GM04504 (cell line): ENCODE measurements at regions not wholly inside any gene's neighbourhood (a gene's known extent, or its start where the extent isn't known, plus 50 kb on each side); places are given as distances from the start of the nearest gene placed in this dataset.
"Not testable (repeated sequence)": the region's sequence is repeated elsewhere in the genome, so short reads cannot be mapped to it uniquely, and the experiment has no call there.

Experiments
- DNase-seq: peaks from one replicate; pipeline ENCODE4 v3.0.0-alpha.2; 2012; ENCODE audit warnings: low read depth

DNA sequence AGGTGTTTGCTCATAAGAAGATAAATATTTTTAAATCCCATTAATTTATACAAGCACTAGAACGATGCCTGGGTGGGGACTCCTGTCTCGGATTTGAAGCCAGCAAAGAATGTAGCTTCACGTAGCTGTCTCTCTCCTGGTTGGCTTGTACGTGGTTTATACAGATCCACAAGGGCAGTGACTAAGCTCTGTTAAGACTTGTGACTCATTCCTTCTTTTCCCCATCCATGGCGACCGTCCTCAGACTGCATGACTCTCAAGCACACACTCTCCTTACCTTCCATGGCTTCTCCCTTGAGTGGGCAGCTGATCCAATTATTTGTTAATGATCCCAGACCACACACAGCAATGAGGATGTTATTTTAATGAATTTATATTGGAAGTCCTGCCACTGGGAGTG lies 679.7 kb upstream of the SOX9 start:
- peak; percentile 48 for DNase-seq

DNA sequence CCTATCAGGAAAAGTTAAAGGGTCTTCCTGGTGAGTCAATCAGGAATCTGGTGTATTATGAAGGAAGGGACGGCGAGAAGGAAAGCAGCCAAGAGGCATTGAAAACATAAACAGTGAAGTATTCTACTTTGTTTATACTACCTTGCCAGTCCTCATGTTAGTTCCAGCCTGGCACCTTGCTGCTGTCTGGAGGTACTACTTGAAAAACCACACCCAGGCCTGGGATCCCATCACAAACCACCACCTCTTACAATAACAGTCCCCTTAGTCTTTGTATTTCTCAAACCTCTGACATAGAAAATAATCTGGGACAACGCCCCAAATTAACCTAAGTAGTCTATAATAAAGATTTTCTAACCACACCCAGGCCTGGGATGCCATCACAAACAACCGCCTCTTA lies 676.7 kb upstream of the SOX9 start:
- no peak for DNase-seq

DNA sequence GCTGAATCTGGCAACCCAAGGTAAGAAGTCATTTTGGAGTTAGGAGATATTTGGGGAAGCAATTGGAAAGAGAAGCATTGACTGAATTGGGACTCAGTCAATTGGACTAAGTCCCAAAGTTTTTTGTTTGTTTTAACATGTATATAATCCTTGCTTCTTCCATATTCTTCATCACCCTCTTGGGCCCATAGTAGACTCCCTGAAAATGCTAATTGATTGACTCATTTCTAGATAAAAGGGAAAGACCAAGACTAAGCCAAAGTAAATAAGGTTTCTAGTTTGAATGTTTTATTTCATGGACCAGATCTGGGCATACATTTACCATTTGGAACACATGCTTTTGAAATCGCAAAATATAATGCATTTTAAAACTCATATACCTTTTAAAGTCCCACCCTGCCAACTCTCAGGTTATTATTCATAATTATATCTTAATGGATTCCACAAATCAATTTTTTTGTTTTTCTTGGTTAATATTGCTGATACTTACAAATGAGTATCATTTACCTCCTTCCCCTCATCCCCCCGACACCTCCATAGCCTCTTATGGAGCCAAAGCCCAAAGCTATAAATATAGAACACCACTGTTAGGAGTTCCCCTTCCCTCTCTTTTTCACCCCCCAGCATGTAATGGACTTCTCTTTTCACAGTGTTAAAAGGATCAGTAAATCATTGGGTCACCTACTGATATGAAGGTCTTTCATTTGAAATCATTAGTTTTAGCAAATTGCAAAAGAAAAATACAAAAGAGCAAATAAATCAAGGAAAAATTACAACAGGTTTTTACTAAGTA lies 674.0 kb upstream of the SOX9 start:
- DNase-seq: no peak

DNA sequence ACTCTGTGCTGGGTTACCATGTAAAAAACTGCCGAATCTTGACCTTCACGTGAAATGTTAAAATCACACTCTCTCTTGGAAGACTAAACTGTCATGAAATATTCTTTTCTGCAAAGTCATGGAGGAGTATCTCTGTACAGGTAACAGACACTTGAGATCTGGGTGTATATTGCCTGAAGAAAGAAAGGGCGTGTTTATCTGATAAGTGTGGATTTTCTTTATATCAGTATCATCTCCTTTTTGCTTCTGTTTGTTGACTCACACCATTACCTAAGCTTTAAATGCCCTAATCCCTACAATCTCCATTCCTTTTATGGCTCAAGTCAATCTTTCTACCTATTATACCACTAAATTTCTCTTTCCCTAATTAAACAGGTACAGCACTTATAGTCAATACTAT lies 673.2 kb upstream of the SOX9 start:
- DNase-seq: no peak

DNA sequence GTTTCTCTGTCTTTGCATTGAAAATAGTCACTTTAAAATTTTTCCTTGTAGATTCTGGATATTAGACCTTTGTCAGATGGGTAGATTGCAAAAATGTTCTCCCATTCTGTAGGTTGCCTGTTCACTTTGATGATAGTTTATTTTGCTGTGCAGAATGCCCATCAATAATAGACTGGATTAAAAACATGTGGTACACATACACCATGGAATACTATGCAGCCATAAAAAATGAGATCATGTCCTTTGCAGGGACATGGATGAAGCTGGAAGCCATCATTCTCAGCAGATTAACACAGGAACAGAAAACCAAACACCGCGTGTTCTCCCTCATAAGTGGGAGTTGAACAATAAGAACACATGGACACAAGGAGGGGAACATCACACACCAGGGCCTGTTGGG lies 670.2 kb upstream of the SOX9 start:
- DNase-seq: not testable (repeated sequence)

DNA sequence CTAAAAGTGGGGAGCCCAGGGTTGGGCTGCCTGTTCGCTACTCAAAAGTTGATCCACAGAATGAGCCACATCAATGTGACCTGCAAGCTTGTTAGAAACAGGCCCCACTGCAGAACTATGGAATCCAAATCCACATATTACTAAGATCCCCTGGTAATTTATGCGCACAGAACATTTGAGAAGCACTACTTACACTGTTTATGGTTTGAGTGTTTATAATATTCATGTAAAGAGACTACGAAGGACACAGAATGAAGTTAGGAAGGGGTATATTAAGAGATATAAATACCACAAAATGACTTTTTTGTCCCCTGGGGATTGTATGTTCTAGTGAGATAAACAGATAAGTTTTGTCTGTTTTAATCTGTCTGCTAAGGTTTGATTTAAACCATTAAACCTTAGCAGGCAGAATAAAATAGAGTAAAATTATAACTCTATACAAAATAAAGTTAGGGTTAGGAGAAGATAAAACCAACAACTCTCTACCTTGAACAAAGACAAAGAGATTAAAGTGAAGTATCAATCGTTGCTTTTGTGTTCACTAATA lies 666.9 kb upstream of the SOX9 start:
- no peak for DNase-seq

DNA sequence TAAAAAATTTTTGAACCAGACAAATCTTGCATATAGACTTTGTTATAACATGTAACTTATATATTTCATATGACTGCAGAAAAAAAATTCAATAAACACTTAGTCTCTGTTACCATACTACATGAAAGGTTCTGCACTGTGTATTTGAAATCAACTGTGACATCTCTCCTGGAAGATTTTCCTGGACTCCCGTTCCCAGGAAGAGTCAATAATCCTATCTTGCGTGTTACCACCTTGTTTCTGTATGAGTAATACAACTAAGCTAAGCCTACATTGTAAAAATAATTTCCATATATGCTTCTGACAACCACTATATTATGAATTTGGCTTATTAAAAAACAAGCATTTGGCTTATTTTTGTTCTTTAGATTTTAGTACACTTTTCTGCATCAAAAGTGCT lies 665.6 kb upstream of the SOX9 start:
- DNase-seq: no peak

DNA sequence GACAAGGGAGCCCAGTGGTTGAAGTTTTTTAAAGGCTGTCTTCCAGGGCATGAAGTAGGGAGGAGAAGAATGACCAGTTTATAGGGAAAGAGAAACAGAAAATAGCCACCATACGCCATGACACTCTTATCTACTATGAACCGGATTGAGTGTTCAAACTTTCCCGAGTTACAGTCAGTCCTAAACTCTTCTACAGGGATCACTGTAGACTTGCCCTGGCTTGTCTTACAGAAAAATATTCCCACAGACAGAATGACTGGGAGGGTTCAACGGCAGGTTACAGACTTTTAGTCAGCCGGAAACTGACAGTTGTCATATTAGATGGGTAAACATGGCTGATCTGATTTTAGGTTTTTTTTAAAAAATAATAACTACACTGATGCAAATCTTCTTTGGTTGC lies 662.5 kb upstream of the SOX9 start:
- DNase-seq: no peak

DNA sequence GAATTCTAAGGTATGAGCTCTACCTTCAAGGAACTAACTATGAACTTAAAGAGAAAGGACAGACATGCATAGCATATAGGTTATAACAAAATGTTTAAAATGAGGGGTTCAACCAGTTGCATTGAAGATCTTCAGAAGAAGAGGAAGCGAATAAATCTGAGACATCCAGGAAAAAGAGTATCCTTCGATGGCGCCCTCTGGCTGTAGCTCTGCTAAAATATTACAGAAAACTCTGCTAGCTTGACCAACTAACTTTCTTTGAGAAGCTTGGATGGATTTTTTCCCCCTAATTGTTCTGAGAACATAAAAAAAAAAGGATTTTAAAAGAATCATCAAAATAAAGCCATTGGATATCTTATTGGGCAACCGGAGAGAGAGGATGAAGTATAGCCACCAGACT lies 659.9 kb upstream of the SOX9 start:
- no peak for DNase-seq

DNA sequence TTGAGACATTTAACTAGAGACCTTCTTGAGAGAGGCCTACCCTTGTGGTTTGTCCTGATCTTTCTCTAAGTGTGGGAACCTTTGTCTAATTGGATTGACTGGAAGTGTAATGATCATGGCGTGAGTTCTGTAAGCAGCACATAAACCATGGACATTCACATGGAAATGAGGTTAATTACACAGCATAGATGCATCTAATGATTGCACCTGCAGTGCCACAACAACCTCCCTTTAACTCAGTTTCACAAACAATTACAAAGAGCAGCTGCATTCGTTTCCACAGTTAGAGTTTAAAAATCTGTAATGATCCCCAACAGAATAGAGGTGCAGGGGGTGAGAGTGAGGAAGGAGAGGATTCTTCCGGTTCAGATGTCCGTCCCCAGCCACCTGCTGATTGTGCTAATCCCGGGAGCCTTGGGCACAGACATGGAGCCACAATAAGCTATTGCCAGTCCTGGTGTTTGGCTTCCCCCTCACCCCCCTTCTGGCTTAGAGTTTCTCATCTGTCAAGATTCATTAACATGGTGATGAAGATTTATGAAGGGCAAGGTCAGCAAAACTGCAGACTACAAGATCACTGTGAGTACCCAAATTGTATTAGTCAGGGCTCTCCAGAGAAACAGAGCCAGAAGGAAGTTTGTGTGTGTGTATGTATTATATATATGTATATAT lies 659.2 kb upstream of the SOX9 start:
- DNase-seq: no peak

DNA sequence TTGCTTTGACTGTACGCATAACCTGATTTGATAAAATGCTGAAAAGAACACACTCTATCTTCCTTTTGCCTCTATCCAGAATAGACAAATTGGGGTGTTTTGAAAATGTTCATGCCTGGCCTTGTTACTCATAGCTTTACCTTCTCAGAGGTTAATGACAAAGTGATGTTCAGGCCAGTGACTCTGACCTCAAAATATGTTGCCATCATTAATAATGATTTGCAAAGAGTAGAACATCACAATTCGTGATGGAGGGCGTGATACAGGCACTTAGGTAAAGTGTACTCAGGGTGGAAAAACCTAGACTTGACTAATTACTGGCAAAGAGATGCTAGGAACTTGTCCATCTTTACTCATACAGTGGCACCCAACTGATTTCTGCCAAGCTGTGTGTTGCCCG lies 656.6 kb upstream of the SOX9 start:
- no peak for DNase-seq

DNA sequence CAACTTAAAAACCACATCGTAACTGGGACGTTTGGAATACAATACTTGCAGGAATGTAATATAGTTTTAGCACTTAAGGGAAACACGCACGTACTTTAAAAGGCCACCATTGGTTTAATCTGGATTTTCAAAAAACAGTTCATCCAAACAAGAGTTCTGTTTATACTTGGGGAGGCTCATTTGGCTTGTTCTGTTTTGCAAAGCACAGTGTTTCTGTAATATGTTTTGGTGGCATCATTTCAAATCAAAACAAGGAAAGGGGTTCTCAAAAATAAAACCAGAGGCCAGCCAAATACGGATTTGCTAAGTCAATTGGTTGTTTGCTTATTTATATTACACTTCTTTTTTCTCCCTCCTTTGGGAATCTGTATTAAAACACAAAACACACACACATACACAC lies 656.1 kb upstream of the SOX9 start:
- no peak for DNase-seq

DNA sequence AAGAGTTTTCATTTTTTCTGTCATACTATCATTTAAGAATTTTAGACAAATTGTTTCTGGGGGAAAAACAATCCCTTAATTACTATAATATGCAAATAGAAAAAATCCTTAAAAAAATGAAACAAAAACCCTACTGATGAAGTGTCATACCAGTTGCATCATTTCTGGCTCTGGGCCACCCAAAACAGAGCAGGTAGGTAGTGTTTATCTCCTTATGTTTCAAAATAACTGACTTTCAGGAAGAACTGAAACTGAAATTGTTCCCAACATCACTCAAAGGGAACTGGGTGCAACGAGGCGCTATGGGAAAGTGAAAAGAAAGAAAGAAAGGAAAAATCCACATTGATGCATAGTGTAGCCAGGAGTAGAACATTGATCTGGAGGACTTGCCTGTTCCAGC lies 653.1 kb upstream of the SOX9 start:
- no peak for DNase-seq

DNA sequence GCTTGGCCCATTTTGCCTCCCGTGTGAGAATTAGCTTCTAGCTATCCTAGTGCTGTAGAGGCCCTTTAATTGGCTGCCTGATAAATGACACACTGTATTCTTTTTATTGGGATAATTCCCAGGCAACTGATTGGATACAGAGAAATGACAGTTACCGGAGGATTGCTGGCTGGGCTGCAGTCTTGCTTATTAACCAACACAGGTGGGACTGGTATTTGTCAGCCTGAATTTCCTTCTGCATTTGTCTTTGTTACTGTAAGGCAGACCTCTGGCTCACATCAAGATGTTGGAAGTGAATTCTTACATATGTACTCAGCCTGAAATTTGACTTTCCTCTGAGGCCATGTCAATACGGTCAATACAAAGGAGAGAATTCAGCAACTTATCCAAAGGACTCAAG lies 650.8 kb upstream of the SOX9 start:
- DNase-seq: no peak

DNA sequence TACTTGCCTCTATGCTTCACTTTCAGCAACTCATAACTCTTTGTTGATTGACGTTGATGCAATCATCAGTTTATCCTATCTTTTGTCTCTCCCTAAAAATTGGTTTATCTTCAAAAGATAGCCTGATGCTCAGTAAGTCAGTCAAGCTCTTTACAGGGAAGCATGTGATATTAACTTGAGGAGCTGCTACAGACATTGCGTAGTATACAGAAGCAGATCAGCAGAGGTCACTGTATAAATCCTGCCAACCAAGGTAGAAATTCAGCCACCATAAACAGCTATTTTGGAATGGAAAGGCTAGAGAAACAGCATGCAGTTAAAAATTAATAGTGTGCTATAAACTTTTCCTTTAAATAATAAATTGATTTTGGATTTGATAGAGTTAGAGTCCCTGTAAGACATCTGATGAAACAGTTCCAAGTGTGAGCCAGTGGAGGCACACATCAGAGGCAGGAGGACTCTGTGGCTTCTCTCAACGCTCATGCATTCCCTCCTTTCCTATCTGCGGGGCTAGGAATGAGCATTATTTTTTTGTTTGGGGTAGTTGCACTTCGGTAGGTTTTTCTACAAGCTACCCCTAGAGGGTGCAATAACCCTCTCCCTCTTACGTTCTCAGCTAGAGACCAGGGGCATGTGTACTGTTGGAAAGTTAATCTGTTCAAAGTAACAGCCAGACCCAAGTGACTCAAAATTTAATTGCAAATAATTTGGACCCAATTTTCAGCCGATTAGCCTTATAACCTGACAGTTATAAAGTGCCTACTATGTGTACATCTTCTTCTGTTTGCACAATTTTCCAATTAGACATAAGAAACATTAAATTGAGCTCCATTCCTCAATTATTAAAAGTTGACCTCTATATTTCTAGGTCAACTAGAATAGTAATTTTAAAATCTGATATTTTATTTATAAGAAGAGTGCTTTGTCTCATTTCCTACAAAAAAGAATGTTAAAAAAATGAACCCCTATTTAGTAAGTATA lies 647.7 kb upstream of the SOX9 start:
- DNase-seq: no peak

DNA sequence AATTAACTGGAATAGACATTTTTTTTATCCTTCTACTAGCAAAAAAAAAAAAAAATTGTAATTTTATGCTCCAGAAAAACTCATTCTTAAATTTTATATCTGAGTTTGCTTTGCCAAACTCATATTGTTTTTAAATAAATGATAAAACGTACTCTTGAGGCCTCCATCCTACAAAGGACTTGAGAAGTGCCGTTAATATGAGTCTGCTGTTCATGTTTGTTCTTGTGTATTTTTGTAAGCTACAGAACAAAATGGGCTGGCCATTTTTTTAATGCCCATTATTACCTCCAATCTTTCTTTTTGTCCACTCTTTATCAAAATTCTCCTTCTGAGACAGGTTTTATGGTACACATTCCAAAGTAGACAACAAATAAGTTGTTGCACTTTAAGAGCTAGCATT lies 643.5 kb upstream of the SOX9 start:
- no peak for DNase-seq

DNA sequence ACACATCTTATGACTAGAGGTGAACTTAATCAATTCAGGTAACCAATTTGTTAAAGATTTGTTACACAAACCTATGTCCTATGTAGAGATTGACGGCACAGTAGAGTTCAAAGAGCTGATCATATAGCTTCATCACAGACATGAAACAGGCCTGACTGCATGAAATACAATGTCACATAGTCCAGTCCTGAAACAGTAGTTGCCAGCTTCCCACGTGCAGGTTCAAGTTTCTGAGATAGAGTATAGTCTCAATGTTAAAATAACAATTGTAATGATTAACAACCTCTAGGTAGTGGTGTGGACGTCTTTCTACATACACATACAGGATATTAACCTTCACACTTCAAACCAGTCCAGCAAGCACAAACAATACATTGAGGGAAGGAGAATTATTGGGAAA lies 640.7 kb upstream of the SOX9 start:
- no peak for DNase-seq

DNA sequence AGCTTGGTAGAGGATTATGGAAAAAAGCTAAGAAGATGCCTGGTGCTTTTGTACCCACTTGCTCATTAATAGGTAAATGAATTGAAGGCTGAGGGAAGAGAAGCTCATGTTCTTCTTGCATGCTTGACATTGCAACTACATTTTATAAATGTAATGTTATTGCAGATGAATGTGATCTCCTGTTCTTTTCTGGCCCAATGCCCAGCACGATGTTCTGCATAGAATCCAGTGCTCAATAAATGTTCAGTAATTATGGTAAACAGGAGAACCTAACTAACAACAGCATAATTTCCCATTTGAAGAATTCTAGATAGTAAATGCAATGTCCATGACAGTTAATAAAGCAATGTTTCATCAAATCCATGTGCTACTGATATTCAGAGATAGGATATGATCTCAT lies 638.2 kb upstream of the SOX9 start:
- DNase-seq: no peak

DNA sequence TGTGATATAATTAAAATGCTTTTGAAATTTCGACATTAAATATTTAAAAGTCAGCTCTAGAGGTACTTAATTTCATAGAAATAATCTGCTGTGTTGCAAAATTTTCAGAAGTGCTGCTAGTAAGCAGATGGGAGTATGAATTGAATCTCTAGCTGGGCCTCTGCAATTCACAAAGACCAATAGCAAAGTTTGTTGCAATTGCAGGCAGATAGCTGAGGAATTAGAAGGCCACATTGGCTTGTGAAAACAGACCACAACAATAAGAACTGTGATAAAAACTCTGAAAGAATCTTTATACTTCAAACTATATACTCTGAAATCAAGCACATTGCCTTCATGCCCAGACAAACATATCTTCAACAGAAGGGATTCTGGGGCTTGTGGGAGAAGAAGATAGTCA lies 636.3 kb upstream of the SOX9 start:
- DNase-seq: no peak

DNA sequence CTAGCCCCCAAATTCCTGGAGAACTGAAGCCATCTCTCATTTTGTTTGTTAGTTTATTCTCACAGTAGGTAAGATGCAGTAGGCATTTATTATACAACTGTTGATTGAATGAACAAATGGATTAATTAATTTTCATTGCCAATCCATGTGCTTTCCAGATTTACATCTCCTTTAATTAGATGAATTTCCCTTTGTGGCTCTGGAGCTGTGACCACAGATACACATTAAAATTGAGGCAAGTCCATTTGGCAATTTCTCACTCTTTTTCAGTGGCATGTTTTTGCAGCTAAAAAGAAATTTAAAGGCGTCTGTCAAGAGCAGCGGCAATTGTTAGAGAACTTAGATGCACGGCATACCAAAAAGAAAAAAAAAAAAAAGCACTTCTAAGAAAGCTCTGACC lies 635.4 kb upstream of the SOX9 start:
- DNase-seq: no peak

DNA sequence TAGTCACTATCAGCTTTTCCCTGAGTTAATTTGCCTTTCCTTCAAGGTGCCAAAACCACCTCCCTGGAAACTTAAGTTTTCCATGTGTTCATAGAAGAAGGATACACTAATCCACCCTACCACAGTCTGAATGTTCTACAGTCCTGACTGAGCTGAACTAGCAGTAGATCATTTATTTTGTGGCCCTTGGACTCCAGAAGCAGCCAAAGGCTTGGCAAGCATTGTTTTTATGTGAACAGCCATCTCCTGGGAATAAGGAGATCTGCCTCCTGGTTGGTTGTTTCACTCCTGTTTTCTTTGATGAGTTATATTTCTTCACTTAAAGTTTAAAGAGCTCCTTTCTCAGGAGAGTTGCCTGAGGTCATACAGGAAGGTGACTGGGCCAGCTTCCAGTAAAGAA lies 634.6 kb upstream of the SOX9 start:
- no peak for DNase-seq

DNA sequence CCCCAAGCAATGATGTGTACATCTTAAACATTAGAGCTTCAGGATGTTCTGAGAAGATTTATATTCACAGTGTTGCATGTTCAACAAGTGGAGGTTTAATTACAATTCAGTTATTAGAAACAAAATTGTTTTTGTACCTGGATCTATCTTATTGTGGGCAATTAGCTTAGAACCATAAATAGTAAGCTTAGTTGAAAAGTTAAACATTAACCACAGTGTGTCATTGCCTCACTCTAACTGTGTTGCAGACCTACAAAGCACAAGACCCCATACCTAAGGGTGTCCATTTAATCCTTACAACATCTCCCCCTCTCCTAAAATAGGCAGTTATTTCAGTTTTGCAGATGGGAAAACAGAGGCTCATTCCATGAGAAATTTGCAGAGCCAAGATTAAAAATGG lies 632.0 kb upstream of the SOX9 start:
- DNase-seq: no peak
